GM19193 (cell line): ENCODE measurements at regions not wholly inside any gene's neighbourhood (a gene's known extent, or its start where the extent isn't known, plus 50 kb on each side); places are given as distances from the start of the nearest gene placed in this dataset.

Source experiments
- POLR2A ChIP-seq: IDR thresholded peaks from 4 replicates; pipeline ENCODE4 v1.6.1; 2011; ENCODE audit not compliant: insufficient read depth, insufficient read length; ENCODE audit errors: extremely low read depth

DNA sequence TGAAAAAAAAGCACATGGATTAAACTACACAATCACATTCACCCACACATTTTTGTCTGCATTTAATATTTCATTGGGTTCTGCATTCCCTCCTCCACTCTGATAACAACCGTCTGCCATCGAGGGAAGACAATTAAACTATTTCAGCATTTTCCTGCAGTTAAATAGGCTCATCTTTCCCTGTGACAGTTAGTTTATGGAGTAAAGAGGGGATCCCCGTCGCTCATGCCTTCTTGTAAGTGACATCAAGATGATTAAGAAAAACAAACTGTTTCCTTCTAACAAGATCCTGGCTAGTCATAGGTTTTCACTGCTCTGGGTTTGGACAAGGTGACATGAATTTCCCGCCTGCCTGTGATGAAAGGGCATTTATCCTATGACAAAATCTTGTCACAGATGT is 98.0 kb upstream of the DYNLRB2 start:
- TF ChIP-seq POLR2A: no peak

DNA sequence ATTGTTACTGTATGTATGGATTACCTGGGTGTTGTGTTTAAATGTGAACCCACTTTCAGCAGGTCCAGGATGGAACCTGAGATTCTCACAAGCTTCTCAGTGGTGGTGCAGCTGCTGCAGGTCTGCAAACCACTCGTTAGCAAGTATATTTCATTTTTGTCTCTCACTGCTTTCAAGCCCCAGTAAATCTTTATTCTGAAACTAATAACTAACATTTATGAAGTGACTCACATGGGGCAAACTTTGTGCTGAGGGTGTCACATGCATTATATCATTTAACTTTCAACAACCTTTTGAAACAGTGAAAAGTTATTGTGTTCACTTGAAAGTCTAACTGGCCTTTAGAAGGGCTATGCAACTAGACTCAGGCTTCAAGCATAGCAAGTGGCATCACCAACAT is 98.9 kb upstream of the DYNLRB2 start:
- no peak for TF ChIP-seq POLR2A

- TF ChIP-seq POLR2A: no peak
These were observed 100.1 kb upstream of the DYNLRB2 start for GRCh38 chr16:80440667-80441066.

- no peak for TF ChIP-seq POLR2A
These were observed 103.1 kb upstream of the DYNLRB2 start for GRCh38 chr16:80437707-80438106.

DNA sequence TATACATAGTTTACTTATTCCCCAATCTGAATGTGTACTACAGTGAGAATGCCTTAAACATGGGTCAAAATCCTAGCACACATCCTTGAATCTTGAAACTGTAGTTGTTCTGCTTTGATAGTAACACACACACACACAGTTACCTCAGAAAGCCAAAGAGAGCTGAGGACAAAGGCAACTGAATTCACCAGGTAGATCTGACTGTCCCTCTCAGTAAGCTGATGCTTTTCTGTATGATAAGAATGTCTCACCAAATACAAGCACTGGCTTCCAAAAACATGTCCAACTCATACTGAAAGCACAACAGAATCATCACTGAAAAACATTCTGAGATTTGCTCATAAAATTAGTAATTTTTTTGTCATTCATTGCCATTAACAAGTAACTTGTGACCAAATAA is 104.3 kb upstream of the DYNLRB2 start:
- TF ChIP-seq POLR2A: no peak

DNA sequence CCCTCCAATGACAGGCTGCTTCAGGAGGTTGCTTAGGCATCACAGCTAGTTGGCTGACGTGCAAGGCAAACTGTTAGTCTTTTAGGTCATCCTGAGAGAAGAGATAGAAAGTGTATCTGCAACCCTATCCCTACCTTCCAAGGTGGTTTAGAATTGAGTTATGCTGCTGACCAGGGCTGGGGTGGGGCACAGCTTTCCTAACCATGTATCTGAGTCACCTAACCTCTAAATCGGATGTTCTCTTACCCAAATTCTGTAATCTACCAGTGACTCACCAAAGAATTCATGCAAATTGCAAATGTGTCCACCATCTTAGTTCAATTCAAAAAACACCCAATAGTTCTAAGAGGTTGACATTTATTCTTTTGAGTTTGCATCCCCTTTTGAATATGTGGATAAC is 107.2 kb upstream of the DYNLRB2 start:
- no peak for TF ChIP-seq POLR2A

DNA sequence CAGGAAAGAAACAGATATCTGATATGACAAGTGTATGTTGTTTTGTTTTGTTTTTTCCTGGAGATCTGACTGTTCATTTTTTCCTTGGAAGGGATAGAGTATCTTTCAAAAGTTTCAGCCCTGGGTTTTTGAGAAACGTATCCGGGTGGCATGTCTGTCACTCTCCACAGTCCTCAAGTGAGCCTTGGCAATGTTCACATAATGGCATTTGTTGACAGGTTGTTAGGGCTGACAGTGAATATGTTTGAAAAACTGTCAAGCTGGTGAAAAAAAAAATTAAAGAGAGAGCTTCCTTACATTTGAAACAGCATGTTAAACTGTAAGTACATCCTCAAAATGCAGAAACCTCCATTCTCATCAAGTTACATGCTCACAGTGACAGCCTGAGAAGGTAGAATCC is 113.0 kb upstream of the DYNLRB2 start:
- TF ChIP-seq POLR2A: no peak

DNA sequence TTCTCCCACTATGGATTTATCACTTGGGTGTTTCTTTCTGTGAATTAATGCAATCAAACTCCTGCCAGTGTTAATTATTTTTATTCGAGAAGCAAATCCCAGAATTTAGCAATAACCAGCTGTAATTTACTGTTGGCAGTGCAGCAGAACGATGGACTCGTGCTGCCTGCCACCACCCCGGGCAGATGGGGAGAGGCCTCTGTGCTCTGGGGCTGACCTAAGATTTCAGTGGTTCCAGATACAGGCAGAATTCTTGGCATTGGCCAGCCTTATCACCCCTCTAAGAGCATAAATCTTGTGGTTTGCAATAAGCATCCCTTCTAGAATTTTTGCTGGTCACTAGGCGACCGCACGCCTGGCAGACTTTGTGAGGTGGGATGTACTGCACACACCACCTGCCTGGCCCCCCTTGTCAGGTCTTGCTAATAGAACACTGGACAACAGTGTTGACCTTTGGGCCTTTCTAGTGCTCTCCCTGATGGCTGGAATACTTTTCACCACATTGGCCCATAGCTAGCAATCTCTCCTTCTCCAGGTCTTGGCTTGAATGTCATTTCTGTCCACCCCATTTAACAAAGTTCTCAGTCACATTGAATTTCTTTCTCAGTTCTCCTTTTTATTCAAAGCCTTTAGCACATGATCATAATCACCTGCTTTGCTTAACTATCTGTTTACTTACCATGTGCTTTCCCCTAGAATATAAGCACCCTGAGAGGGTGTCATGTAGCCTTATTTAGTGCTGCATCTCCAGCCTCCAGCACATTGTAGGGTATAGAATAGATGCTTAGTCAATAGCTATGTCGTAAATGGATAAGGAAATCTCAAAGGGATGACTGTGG is 122.1 kb upstream of the DYNLRB2 start:
- TF ChIP-seq POLR2A: no peak

DNA sequence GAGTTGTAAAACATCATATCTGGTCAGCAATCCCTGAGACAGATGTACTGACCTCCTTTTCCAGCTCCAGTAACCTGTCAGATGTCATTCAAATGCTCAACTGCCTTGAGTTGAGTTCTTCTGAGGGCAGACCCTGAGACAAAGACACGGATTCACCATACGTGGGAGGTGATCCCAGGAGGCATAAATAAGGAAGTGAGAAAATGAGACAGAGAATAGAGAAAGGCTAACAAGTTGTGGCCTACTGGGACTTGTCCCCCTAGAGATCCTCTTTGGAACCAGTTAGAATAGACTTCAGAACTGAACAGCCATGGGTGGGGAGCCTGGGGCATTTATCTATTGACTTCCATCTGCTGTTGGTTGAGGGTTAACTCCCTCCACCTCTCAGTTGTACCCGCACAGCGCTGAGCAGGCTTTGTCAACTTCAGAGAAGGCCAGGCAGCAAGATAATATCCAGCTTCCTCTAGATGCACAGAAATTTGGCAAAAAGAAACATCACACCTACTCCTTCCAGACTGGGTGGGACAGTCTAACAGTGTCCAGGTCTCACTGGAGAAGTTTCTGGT is 123.0 kb upstream of the DYNLRB2 start:
- no peak for TF ChIP-seq POLR2A

DNA sequence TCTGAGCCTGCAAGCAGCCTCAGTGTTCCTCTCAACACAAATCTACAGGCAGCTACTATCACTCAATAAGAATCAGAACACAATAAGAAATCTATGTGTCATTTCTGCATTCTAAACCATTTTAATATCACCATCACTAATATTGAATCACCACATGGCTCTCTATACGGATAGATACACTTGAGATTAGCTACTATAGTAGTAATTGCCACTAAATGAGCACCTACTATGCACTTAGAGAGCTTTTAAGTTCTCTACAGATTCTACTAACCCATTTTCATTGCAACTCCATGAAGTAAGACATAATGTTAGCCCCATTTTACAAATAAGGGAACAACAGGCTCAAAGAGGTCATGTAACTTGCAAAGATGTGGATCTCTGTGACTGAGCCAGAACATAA is 132.8 kb upstream of the DYNLRB2 start:
- TF ChIP-seq POLR2A: no peak

DNA sequence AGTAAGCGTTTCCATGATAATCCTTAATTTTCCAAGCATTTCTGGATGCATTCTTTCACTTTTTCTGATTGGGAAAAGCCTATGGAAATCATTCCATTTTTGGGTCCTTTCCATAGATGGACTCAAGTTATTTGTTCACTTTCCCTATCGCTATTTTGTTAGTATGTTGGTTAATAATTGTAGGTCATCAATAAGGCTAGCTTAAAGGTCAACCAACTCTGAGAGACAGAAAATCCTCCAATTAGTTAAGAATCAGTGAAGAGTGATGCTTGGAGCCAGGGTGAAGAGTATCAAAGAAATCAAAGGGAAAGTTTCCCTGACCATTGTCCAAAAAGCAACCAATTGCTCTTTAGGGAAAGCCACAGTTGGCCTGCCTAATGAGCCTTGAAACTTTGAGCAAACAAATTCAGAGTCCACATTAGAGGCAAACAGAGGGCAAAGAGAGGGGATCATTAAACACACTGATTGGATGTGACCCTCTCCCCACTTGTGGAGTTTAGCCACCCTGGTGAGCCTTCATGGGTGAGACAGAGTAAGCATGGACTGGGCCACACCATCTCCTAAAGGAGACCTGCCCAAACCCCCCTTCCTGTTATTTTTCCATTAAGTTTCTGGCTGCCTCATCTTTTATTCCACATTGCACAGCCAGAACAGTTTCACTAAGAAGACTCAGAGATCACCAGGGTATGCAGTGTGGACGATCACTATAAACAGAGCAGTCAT is 133.4 kb upstream of the DYNLRB2 start:
- TF ChIP-seq POLR2A: no peak

DNA sequence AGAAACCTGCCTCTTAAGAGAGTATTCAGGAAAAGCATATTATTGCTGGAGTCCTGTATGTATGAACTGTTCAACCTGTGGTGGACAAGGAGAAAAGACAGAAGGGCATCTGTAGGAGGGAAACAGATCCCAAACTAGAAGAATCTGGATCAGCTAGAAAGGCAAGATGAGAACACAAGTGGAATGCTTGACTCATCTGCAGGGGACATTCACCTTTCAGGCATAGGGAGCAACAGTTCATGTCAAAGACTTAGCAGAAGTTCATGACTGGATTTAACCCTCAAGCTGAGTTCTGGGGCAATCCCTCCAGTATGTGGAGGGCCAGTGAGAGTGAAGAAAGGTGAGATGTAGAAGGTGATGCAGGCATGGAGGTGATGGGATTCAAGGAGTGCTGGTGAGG is 135.9 kb upstream of the DYNLRB2 start:
- no peak for TF ChIP-seq POLR2A

- no peak for TF ChIP-seq POLR2A
These were observed 136.9 kb upstream of the DYNLRB2 start for GRCh38 chr16:80403894-80404293.

- TF ChIP-seq POLR2A: no peak
These were observed 149.8 kb upstream of the DYNLRB2 start for GRCh38 chr16:80390871-80391489.

DNA sequence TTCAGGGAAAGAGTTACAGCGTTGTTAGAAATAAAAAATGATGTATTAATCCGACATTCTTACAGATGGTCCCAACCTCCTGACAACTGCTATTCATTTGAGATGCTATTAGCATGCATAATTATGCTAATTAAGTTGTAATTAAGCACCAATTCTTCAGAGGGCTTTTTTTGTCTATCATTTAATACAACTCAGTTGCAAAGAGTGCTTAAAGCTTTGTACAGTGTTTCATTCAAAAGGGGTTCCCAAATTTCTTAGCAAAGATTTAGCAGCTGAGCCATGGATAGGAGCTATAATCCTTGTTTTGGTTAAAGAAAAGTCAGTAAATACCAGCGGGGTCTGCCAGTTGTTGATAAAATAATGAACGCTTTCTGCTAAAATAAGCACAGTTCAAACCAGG is 150.7 kb upstream of the DYNLRB2 start:
- TF ChIP-seq POLR2A: no peak
